Endometrium (tissue), 2 donors: ENCODE measurements at regions not wholly inside any gene's neighbourhood (a gene's known extent, or its start where the extent isn't known, plus 50 kb on each side); places are given as distances from the start of the nearest gene placed in this dataset.

Experiments
- FAIRE-seq: peaks from 2 replicates; lab custom pipeline; 2012; peaks lifted over from hg19 to GRCh38; lab: Jason Lieb, UNC
- donor health status: control.
- donor health status: control.

- no peak for FAIRE-seq
Observed at GRCh38 chr2:105150231-105150630, 91.3 kb upstream of the GPR45 start.

GRCh38 chr2:105154119-105154818 is 87.3 kb upstream of the GPR45 start:
- no peak for FAIRE-seq

GRCh38 chr2:105156166-105156565 is 85.4 kb upstream of the GPR45 start:
- no peak for FAIRE-seq

GRCh38 chr2:105158002-105158401 is 83.5 kb upstream of the GPR45 start:
- no peak for FAIRE-seq

GRCh38 chr2:105166688-105167087 is 74.9 kb upstream of the GPR45 start:
- FAIRE-seq, result no peak

- FAIRE-seq, result no peak
Observed at GRCh38 chr2:105168543-105168942, 73.0 kb upstream of the GPR45 start.

- FAIRE-seq, result no peak
Observed at GRCh38 chr2:105175231-105175630, 66.3 kb upstream of the GPR45 start.

GRCh38 chr2:105176429-105176828 is 65.1 kb upstream of the GPR45 start:
- FAIRE-seq, result no peak

- no peak for FAIRE-seq
Observed at GRCh38 chr2:105177008-105177407, 64.5 kb upstream of the GPR45 start.

GRCh38 chr2:105177536-105178254 is 63.8 kb upstream of the GPR45 start:
- no peak for FAIRE-seq

GRCh38 chr2:105179469-105180372 is 61.8 kb upstream of the GPR45 start:
- peak; percentile 65 for FAIRE-seq

GRCh38 chr2:105180491-105180972 is 61.0 kb upstream of the GPR45 start:
- no peak for FAIRE-seq

- no peak for FAIRE-seq
Observed at GRCh38 chr2:105181282-105181681, 60.3 kb upstream of the GPR45 start.

GRCh38 chr2:105183555-105184323 is 57.8 kb upstream of the GPR45 start:
- FAIRE-seq, result no peak

GRCh38 chr2:105184420-105184819 is 57.1 kb upstream of the GPR45 start:
- FAIRE-seq, result no peak

- no peak for FAIRE-seq
Observed at GRCh38 chr2:105186967-105187498, 54.5 kb upstream of the GPR45 start.

- no peak for FAIRE-seq
Observed at GRCh38 chr2:105187531-105187930, 54.0 kb upstream of the GPR45 start.

- no peak for FAIRE-seq
Observed at GRCh38 chr2:105188343-105188742, 53.2 kb upstream of the GPR45 start.
